ENCODE measurements at regions not wholly inside any gene's neighbourhood (a gene's known extent, or its start where the extent isn't known, plus 50 kb on each side); places are given as distances from the start of the nearest gene placed in this dataset.

- Histone ChIP-seq H3K27me3 (ENCODE audit: insufficient read depth, low read length) (no peaks in the 10 kb centered on the region), H3K9me3 (ENCODE audit: control insufficient read depth in 1 of 2, insufficient read depth in 1 of 2, low read depth in 1 of 2, low read length in 2 of 2) (peaks cover 0 to 6% of the 10 kb centered on the region in 2 experiments; a peak in 1 of 4 replicates), H3K9me2 (ENCODE audit: insufficient read depth) (no peaks in the 10 kb centered on the region), H3K9ac (ENCODE audit: low read length) (no peak overlapping the region), H3K36me3 (ENCODE audit: control insufficient read depth in 1 of 2, insufficient read depth in 2 of 2, low read length in 2 of 2) (no peaks in the 10 kb centered on the region), H3K4me2 (ENCODE audit: low read length) (no peak overlapping the region), H3K4me3 (replicated peaks in 1 of 2; ENCODE audit: low read depth in 1 of 2, low read length in 2 of 2) (no peak overlapping the region), H3K79me2 (ENCODE audit: insufficient read depth, low read length) (no peaks in the 10 kb centered on the region), H2AFZ (ENCODE audit: low read depth, low read length, poor library complexity, severe bottlenecking) (no peak overlapping the region), H3K4me1 (ENCODE audit: control insufficient read depth in 1 of 2, insufficient read depth in 2 of 2, low read length in 2 of 2) (no peaks in the 10 kb centered on the region), H3K27ac (ENCODE audit: low read depth, low read length) (no peak overlapping the region), H4K20me1 (ENCODE audit: insufficient read depth) (no peaks in the 10 kb centered on the region)
- intact Hi-C loops (cut with micrococcal nuclease), result no loop called here
- BruUV-seq (replicated peaks), result no TSS peak
- RAD21 ChIA-PET (ENCODE audit: low non-redundant PET in 1 of 2, low total read pairs in 2 of 2, uncharacterized antibody in 2 of 2, unreplicated experiment in 2 of 2), result no interaction called here
- DNase-seq (ENCODE audit: low read depth, low spot score) (no peak), ATAC-seq (no peak)
- CTCF ChIA-PET, result no interaction called here
- POLR2A ChIA-PET, result no interaction called here
- no peak for TF ChIP-seq CEBPB (IDR thresholded peaks at IDR 0.05; ENCODE audit: low read depth)
These were observed 315.9 kb downstream of the DSEL start for GRCh38 chr18:67200665-67201064.

- ATAC-seq, result no peak
- Histone ChIP-seq H3K4me1 (ENCODE audit: control insufficient read depth in 1 of 2, insufficient read depth in 2 of 2, low read length in 2 of 2) (no peaks in the 10 kb centered on the region), H3K4me2 (ENCODE audit: low read length) (no peak overlapping the region), H3K9me3 (ENCODE audit: control insufficient read depth in 1 of 2, insufficient read depth in 1 of 2, low read depth in 1 of 2, low read length in 2 of 2) (peaks cover 0 to 6% of the 10 kb centered on the region in 2 experiments; a peak in 1 of 4 replicates), H3K79me2 (ENCODE audit: insufficient read depth, low read length) (no peaks in the 10 kb centered on the region), H4K20me1 (ENCODE audit: insufficient read depth) (no peaks in the 10 kb centered on the region), H3K27me3 (ENCODE audit: insufficient read depth, low read length) (no peaks in the 10 kb centered on the region), H3K36me3 (ENCODE audit: control insufficient read depth in 1 of 2, insufficient read depth in 2 of 2, low read length in 2 of 2) (no peaks in the 10 kb centered on the region), H3K9me2 (ENCODE audit: insufficient read depth) (no peaks in the 10 kb centered on the region), H3K27ac (ENCODE audit: low read depth, low read length) (no peak overlapping the region), H3K4me3 (replicated peaks in 1 of 2; ENCODE audit: low read depth in 1 of 2, low read length in 2 of 2) (no peak overlapping the region), H2AFZ (ENCODE audit: low read depth, low read length, poor library complexity, severe bottlenecking) (no peak overlapping the region), H3K9ac (ENCODE audit: low read length) (no peak overlapping the region)
- TF ChIP-seq CTCF (IDR thresholded peaks at IDR 0.05 in 2 of 3, conservative IDR thresholded peaks at IDR 0.05 in 1 of 3; ENCODE audit: borderline replicate concordance in 1 of 3, insufficient read depth in 1 of 3, low read depth in 2 of 3, low read length in 2 of 3) (peak in 2 of 3 experiments; percentile 29 to 46; a peak in 2 of 6 replicates), SRF (IDR thresholded peaks at IDR 0.05; ENCODE audit: low read depth) (no peak), CEBPB (IDR thresholded peaks at IDR 0.05; ENCODE audit: low read depth) (no peak), RAD21 (IDR thresholded peaks at IDR 0.05; ENCODE audit: low read depth) (peak; percentile 26; the same call in 1 of the 2 replicates)
- no TSS peak for BruUV-seq (replicated peaks)
- POLR2A ChIA-PET, result no interaction called here
- RAD21 ChIA-PET (ENCODE audit: low non-redundant PET in 1 of 2, low total read pairs in 2 of 2, uncharacterized antibody in 2 of 2, unreplicated experiment in 2 of 2), result no interaction called here
- CTCF ChIA-PET, result no interaction called here
- DNase-seq (ENCODE audit: low read depth, low spot score), result peak; percentile 8
- intact Hi-C loops (cut with micrococcal nuclease), result no loop called here
These were observed 316.4 kb downstream of the DSEL start for GRCh38 chr18:67199993-67200617.

Data from HCT116 (cell line).